ENCODE measurements at regions not wholly inside any gene's neighbourhood (a gene's known extent, or its start where the extent isn't known, plus 50 kb on each side); places are given as distances from the start of the nearest gene placed in this dataset.

- Histone ChIP-seq H3K27me3 (no peaks in the 10 kb centered on the region), H3K9me3 (no peaks in the 10 kb centered on the region), H3K4me3 (no peak overlapping the region), H3K4me1 (no peaks in the 10 kb centered on the region), H3K36me3 (no peaks in the 10 kb centered on the region), H3K27ac (no peak overlapping the region)
- TF ChIP-seq POLR2AphosphoS5 (IDR thresholded peaks at IDR 0.05) (no peak), CTCF (IDR thresholded peaks at IDR 0.05) (no peak), POLR2A (IDR thresholded peaks at IDR 0.05) (no peak), EP300 (IDR thresholded peaks at IDR 0.05) (no peak)
- WGBS, 5 donors: 60 to 71% (median 67%) methylated on average over 13 of the region's 13 CpGs
- intact Hi-C loops (cut with DNase I; ENCODE audit: low total_unique reads): no loop called here
- peak in 1 of 2 donors; percentile 4 for DNase-seq
Measured at GRCh38 chr5:89377767-89378455, 494.9 kb upstream of the MEF2C start.

- Histone ChIP-seq H3K36me3 (no peaks in the 10 kb centered on the region), H3K27ac (no peak overlapping the region), H3K4me1 (no peaks in the 10 kb centered on the region), H3K4me3 (no peak overlapping the region), H3K27me3 (no peaks in the 10 kb centered on the region), H3K9me3 (no peaks in the 10 kb centered on the region)
- intact Hi-C loops (cut with DNase I; ENCODE audit: low total_unique reads): no loop called here
- DNase-seq: no peak
- TF ChIP-seq CTCF (IDR thresholded peaks at IDR 0.05) (no peak), POLR2AphosphoS5 (IDR thresholded peaks at IDR 0.05) (no peak), POLR2A (IDR thresholded peaks at IDR 0.05) (no peak), EP300 (IDR thresholded peaks at IDR 0.05) (no peak)
Measured at GRCh38 chr5:89374818-89375521, 492.0 kb upstream of the MEF2C start.

DNA sequence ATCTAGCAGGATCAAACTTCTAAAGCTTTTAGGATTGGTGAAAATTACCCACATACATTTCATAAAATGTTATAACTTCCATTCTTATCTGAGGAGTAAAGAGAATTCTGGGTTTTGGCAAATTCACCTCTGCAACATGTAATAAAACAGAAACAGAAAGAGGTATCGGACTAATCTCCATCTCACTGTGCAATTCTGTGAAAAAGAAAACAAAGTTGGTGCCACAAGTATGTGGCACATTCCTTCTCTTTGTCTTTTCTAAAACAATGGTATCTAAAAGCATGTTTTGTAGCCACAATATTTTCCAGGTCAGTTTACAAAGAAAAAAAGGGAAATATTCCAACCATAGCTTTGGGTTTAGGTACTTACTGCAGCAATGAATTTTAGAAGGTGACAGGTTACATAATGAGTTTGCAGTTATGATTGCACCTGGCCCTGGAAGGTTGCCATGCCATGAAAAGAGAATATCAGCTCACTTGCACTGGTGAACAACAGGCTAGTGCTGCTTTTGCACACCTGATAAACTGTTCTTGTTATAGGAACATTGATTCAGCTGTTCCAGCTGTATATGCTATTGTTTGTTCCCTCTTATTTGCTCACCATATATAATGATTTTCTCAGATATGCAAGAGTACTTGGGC lies 491.3 kb upstream of the MEF2C start:
- Histone ChIP-seq H3K9me3 (peaks cover 0 to 3% (median 0%) of the 10 kb centered on the region in 4 donors), H3K4me1 (no peaks in the 10 kb centered on the region), H3K4me3 (no peak overlapping the region), H3K27me3 (no peaks in the 10 kb centered on the region), H3K36me3 (no peaks in the 10 kb centered on the region), H3K27ac (no peak overlapping the region)
- 52 to 87% (median 62%) methylated on average over 1 of the region's 1 CpG for WGBS, 5 donors
- TF ChIP-seq CTCF (IDR thresholded peaks at IDR 0.05): no peak
- no peak for TF ChIP-seq EP300 (IDR thresholded peaks at IDR 0.05)
- TF ChIP-seq POLR2AphosphoS5 (IDR thresholded peaks at IDR 0.05): no peak
- TF ChIP-seq POLR2A (IDR thresholded peaks at IDR 0.05): no peak
- intact Hi-C loops (cut with DNase I; ENCODE audit: low total_unique reads): no loop called here
- peak in 1 of 2 donors; percentile 25 for DNase-seq

DNA sequence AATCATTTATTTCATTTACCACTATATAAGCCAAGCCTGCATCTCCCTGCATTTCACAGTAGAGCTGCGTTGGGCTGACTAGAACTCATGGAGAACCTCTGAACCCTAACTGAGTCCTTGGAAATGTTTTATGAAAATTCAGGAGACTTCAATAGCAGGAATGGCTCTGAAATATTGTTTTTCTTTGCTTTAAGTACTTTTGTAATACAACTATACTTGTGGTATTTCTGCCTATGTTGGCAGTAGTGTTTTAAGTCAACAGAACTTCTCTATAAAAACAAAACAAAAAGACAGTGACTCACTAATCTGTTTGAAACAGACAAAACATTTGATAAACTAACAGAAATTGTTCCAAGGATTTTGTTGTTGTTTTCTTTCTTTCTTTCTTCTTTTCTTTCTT lies 489.2 kb upstream of the MEF2C start:
- H3K27ac ChIP-seq: no peak overlapping the region
- WGBS, 5 donors: 59 to 86% (median 79%) methylated on average over 1 of the region's 1 CpG
- no peaks in the 10 kb centered on the region for H3K27me3 ChIP-seq
- no peaks in the 10 kb centered on the region for H3K36me3 ChIP-seq
- TF ChIP-seq POLR2AphosphoS5 (IDR thresholded peaks at IDR 0.05) (no peak), POLR2A (IDR thresholded peaks at IDR 0.05) (no peak), EP300 (IDR thresholded peaks at IDR 0.05) (no peak), CTCF (IDR thresholded peaks at IDR 0.05) (no peak)
- H3K4me3 ChIP-seq: no peak overlapping the region
- peaks cover 0 to 3% (median 0%) of the 10 kb centered on the region in 4 donors for H3K9me3 ChIP-seq
- no peaks in the 10 kb centered on the region for H3K4me1 ChIP-seq
- DNase-seq: no peak
- intact Hi-C loops (cut with DNase I; ENCODE audit: low total_unique reads): no loop called here

Measured in stomach (tissue), 8 donors.